GM23248 (cell line): ENCODE measurements at regions not wholly inside any gene's neighbourhood (a gene's known extent, or its start where the extent isn't known, plus 50 kb on each side); places are given as distances from the start of the nearest gene placed in this dataset.

Experiments used
- DNase-seq: peaks from one replicate; pipeline ENCODE4 v3.0.0-alpha.2; 2015
- H2AFZ ChIP-seq: fragments of 200-600 bp; sonication (generic); 2 replicates; pipeline ENCODE4 v1.6.1; 2016; ENCODE audit warnings: antibody characterized with exemption
- H3F3A ChIP-seq: fragments of 200-600 bp; sonication (generic); 2 replicates; pipeline ENCODE4 v1.6.1; 2016; ENCODE audit warnings: mild to moderate bottlenecking, antibody characterized with exemption, mixed run types; ENCODE audit not compliant: insufficient read depth
- H3K27ac ChIP-seq: fragments of 200-600 bp; sonication (generic); 2 replicates; pipeline ENCODE4 v1.5.1; 2016; ENCODE audit warnings: mild to moderate bottlenecking
- H3K27me3 ChIP-seq: fragments of 200-600 bp; sonication (generic); replicated peaks from 2 replicates; pipeline ENCODE4 v1.6.1; 2016; ENCODE audit warnings: mild to moderate bottlenecking; ENCODE audit not compliant: insufficient read depth
- H3K36me3 ChIP-seq: fragments of 200-600 bp; sonication (generic); 2 replicates; pipeline ENCODE4 v1.6.1; 2016; ENCODE audit warnings: low read depth, mild to moderate bottlenecking
- H3K4me1 ChIP-seq: fragments of 200-600 bp; sonication (generic); 2 replicates; pipeline ENCODE4 v1.6.1; 2016; ENCODE audit warnings: mild to moderate bottlenecking; ENCODE audit not compliant: insufficient read depth
- H3K4me2 ChIP-seq: fragments of 200-600 bp; sonication (generic); one replicate; pipeline ENCODE4 v1.6.1; 2016; ENCODE audit warnings: mild to moderate bottlenecking; ENCODE audit not compliant: unreplicated experiment
- H3K4me3 ChIP-seq: fragments of 200-600 bp; sonication (generic); 2 replicates; pipeline ENCODE4 v1.5.1; 2016; ENCODE audit warnings: mild to moderate bottlenecking
- H3K79me2 ChIP-seq: fragments of 200-600 bp; sonication (generic); 2 replicates; pipeline ENCODE4 v1.6.1; 2016; ENCODE audit warnings: mild to moderate bottlenecking; ENCODE audit not compliant: insufficient read depth
- H3K9ac ChIP-seq: fragments of 200-600 bp; sonication (generic); 2 replicates; pipeline ENCODE4 v1.6.1; 2016; ENCODE audit warnings: mild to moderate bottlenecking
- H3K9me2 ChIP-seq: fragments of 200-600 bp; sonication (generic); 2 replicates; pipeline ENCODE4 v1.6.1; 2016; ENCODE audit warnings: mixed run types, mild to moderate bottlenecking, moderate library complexity; ENCODE audit not compliant: insufficient read depth
- H3K9me3 ChIP-seq: fragments of 200-600 bp; sonication (generic); one replicate; pipeline ENCODE4 v1.6.1; 2017; ENCODE audit warnings: low read depth
- H4K20me1 ChIP-seq: fragments of 200-600 bp; sonication (generic); 2 replicates; pipeline ENCODE4 v1.6.0; 2016; ENCODE audit not compliant: insufficient read depth
- EZH2 ChIP-seq: fragments of 200-600 bp; sonication (generic); IDR thresholded peaks from 2 replicates; pipeline ENCODE4 v1.6.1; 2018; ENCODE audit warnings: antibody characterized with exemption, mild to moderate bottlenecking; ENCODE audit not compliant: insufficient read depth, poor library complexity, severe bottlenecking
- EZH2phosphoT487 ChIP-seq: fragments of 200-600 bp; sonication (generic); IDR thresholded peaks from 2 replicates; pipeline ENCODE4 v1.6.1; 2018; ENCODE audit warnings: antibody characterized with exemption, moderate library complexity, mild to moderate bottlenecking, low read depth; ENCODE audit not compliant: insufficient read depth
- WGBS, 2 experiments: methylation state at CpG; one replicate each; pipeline ENCODE4 v1.1.6; 2015 to 2017; ENCODE audit warnings: low lambda C conversion rate in 2 of 2, low coverage in 1 of 2; ENCODE audit errors: missing lambda C conversion rate in 2 of 2; 5-methylcytosine and 5-hydroxymethylcytosine counted together
- in situ Hi-C: fragments of 300-500 bp; cut with MboI; formaldehyde crosslinking; loops from 2 replicates; pipeline ENCODE4 v1.15.0; 2020

DNA sequence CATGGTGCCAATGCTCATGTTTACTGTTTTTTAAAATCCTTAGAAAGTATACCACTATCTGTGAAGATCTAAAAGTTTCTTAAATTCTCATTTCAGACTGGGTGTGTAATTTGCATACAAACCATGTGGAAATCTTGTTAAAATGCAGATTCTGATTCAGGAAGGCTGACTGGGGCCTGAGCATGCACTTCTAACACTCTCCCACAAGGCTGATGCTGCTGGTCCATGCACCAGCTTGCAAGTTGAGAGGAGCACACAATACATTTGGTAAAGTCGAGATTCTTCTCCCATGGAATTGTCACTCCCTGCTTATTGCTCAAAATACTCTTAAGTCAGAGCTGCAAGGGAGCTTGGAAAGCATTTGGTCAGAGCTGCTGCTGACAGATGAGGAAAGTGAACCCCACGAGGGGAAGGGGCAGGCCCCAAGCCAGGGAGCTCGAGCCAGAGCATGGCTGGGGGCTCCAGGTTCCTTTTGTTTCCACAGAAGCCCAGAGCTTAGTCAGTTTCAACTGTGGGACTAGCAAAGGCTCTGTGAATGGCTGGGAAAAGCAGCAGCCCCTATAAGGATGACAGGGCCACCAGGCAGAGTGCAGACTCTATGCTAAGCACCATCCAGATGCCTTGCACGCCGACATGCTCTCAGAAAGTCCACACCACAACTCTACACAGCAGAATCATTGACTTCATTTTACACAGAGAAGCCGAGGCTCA is 93.5 kb upstream of the HAND1 start:
- Histone ChIP-seq H3K36me3 (no peaks in the 10 kb centered on the region), H3K4me1 (no peaks in the 10 kb centered on the region), H3K4me2 (no peak overlapping the region), H3K27me3 (peaks cover 52% of the 10 kb centered on the region), H2AFZ (no peak overlapping the region), H3F3A (no peaks in the 10 kb centered on the region), H3K4me3 (no peak overlapping the region), H4K20me1 (no peaks in the 10 kb centered on the region), H3K27ac (no peak overlapping the region), H3K9me2 (no peaks in the 10 kb centered on the region), H3K9me3 (no peaks in the 10 kb centered on the region), H3K9ac (no peak overlapping the region), H3K79me2 (no peaks in the 10 kb centered on the region)
- WGBS, 2 experiments = 21 to 27% methylated on average over 6 of the region's 6 CpGs
- in situ Hi-C loops = no loop called here
- DNase-seq = no peak
- TF ChIP-seq EZH2phosphoT487 = no peak
- no peak for TF ChIP-seq EZH2

DNA sequence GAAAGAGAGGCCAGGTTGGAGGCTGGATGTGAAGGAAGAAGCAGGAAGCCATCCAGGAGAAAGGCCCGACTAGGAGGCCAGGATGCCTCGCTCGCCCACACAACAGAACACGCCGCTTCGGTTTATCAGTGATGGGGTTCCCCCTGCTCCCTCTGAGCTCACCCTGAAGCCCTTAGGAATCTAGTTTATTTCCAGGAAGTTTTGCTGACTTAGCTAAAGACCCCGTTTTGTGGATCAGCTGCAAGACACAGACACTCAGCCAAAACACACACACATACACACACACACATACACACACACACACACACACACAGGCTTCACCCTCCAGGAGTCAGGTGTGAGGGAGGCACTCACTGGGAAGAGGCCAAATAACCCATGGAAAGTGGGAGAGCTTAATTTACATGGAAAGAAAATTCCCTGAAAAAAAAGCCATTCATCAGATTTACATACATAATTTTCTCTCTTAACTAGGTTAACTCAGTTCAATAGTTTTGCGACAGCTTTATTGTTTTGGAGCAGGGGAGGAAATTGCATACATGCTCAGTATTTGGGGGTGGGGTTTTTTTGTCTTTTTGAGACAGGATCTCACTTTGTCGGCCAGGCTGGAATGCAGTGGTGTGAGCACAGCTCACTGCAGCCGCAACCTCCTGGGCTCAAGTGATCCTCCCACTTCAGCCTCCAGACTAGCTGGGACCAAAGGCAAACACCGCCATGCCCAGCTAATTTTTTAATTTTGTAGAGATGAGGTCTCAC is 92.7 kb upstream of the HAND1 start:
- Histone ChIP-seq H3K4me3 (no peak overlapping the region), H3K79me2 (no peaks in the 10 kb centered on the region), H3K27ac (no peak overlapping the region), H3K9me3 (no peaks in the 10 kb centered on the region), H4K20me1 (no peaks in the 10 kb centered on the region), H3F3A (no peaks in the 10 kb centered on the region), H3K9me2 (no peaks in the 10 kb centered on the region), H3K36me3 (no peaks in the 10 kb centered on the region), H2AFZ (no peak overlapping the region), H3K4me1 (no peaks in the 10 kb centered on the region), H3K27me3 (peaks cover 52% of the 10 kb centered on the region), H3K4me2 (no peak overlapping the region), H3K9ac (no peak overlapping the region)
- TF ChIP-seq EZH2phosphoT487 (no peak), EZH2 (no peak)
- in situ Hi-C loops = no loop called here
- DNase-seq = no peak
- 68 to 74% methylated on average over 11 of the region's 11 CpGs for WGBS, 2 experiments

DNA sequence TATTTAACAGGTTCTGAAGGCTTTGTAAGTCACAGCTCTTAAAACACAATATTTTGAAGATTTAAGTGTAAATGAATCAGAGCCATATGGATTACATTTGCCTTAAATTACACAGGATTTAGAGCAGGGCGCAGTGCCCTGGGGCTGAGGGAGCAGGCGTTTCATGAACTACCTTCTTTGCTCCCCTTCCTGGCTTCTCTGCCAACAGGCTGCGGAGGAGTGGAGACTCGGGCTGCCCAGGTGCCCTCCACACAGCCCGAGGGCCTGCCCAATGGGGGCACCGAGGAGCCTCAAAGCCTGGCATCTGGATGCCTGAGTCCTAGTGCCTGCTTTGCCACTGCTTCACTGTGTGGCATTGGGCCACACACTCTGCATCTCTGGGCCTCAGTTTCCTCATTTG is 90.6 kb upstream of the HAND1 start:
- no peak overlapping the region for H3K9ac ChIP-seq

DNA sequence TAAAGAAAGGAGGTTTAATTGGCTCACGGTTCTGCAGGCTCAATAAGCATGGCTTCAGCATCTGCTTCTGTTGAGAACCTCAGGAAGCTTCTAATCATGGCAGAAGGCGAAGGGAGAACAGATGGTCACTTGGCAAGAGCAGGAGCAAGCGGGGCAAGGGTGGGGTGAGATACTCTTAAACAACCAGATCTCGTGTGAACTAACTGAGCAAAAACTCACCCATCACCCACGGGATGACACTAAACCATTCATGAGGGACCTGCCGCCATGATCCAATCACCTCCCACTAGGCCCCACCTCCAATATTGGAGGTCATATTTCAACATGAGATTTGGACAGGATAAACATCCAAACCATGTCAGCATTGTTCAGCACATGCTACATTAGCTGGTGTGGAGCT is 89.1 kb upstream of the HAND1 start:
- Histone ChIP-seq H3K27ac (no peak overlapping the region), H2AFZ (no peak overlapping the region), H4K20me1 (no peaks in the 10 kb centered on the region), H3K9me2 (no peaks in the 10 kb centered on the region), H3K4me1 (no peaks in the 10 kb centered on the region), H3F3A (no peaks in the 10 kb centered on the region), H3K9me3 (no peaks in the 10 kb centered on the region), H3K36me3 (no peaks in the 10 kb centered on the region), H3K9ac (no peak overlapping the region), H3K27me3 (peaks cover 48% of the 10 kb centered on the region), H3K79me2 (no peaks in the 10 kb centered on the region), H3K4me3 (no peak overlapping the region), H3K4me2 (no peak overlapping the region)
- in situ Hi-C loops = no loop called here
- WGBS, 2 experiments = 32 to 35% methylated on average over 6 of the region's 6 CpGs
- TF ChIP-seq EZH2 = no peak
- TF ChIP-seq EZH2phosphoT487 = no peak
- DNase-seq = no peak

More for the DNA sequence above, 90.6 kb upstream of the HAND1 start:
- H3K36me3 ChIP-seq = no peaks in the 10 kb centered on the region
- peaks cover 38% of the 10 kb centered on the region for H3K27me3 ChIP-seq
- no peak overlapping the region for H3K27ac ChIP-seq
- in situ Hi-C loops = no loop called here
- H3K4me3 ChIP-seq = no peak overlapping the region
- H4K20me1 ChIP-seq = no peaks in the 10 kb centered on the region
- no peak overlapping the region for H2AFZ ChIP-seq
- 2 to 7% methylated on average over 5 to 6 of the region's 6 CpGs for WGBS, 2 experiments
- no peak for DNase-seq
- no peak overlapping the region for H3K4me2 ChIP-seq
- H3K79me2 ChIP-seq = no peaks in the 10 kb centered on the region
- H3F3A ChIP-seq = no peaks in the 10 kb centered on the region
- no peaks in the 10 kb centered on the region for H3K9me3 ChIP-seq
- no peaks in the 10 kb centered on the region for H3K9me2 ChIP-seq
- TF ChIP-seq EZH2phosphoT487 (no peak), EZH2 (no peak)
- no peaks in the 10 kb centered on the region for H3K4me1 ChIP-seq
